ENCODE measurements at regions not wholly inside any gene's neighbourhood (a gene's known extent, or its start where the extent isn't known, plus 50 kb on each side); places are given as distances from the start of the nearest gene placed in this dataset.

DNA sequence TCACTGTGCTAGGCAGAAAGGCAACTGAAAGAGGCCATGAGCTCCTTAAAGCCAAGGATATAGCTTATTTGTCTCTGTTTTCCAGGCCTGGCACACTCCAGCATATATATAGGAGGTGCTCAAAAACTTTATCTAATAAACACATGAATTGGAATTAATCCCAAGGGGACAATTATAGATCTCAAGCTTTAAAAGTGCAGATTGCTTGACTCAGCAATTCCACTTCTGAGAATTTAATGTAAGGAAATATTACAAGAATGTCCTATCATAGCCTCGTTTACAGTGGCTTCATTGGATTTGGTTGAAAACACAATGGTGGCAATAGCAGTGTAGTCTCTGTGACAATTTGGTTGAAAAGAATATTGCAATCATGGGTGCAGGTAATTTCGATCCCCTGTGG, 267.3 kb downstream of the SHQ1 start:
- TF ChIP-seq, protein P1, sequence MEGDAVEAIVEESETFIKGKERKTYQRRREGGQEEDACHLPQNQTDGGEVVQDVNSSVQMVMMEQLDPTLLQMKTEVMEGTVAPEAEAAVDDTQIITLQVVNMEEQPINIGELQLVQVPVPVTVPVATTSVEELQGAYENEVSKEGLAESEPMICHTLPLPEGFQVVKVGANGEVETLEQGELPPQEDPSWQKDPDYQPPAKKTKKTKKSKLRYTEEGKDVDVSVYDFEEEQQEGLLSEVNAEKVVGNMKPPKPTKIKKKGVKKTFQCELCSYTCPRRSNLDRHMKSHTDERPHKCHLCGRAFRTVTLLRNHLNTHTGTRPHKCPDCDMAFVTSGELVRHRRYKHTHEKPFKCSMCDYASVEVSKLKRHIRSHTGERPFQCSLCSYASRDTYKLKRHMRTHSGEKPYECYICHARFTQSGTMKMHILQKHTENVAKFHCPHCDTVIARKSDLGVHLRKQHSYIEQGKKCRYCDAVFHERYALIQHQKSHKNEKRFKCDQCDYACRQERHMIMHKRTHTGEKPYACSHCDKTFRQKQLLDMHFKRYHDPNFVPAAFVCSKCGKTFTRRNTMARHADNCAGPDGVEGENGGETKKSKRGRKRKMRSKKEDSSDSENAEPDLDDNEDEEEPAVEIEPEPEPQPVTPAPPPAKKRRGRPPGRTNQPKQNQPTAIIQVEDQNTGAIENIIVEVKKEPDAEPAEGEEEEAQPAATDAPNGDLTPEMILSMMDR (IDR thresholded peaks at IDR 0.05; ENCODE audit: low read length), result no peak
- no peak for TF ChIP-seq EZH2phosphoT487 (IDR thresholded peaks at IDR 0.05; ENCODE audit: low read length)
- TF ChIP-seq EZH2 (optimal IDR thresholded peaks at IDR 0.05; ENCODE audit: low read depth, low read length), result no peak
